HFF-Myc (cell line): ENCODE measurements at regions not wholly inside any gene's neighbourhood (a gene's known extent, or its start where the extent isn't known, plus 50 kb on each side); places are given as distances from the start of the nearest gene placed in this dataset.

Experiments
- DNase-seq: peaks from one replicate; pipeline ENCODE4 v3.0.0-alpha.2; 2011; ENCODE audit warnings: low read depth; ENCODE audit errors: extremely low read depth
- H3K4me3 ChIP-seq: replicated peaks from 2 replicates; pipeline ENCODE4 v1.5.1; 2011; ENCODE audit warnings: low read depth, mild to moderate bottlenecking, control low read depth, low read length
- TF ChIP-seq, protein P1 (sequence below): IDR thresholded peaks from 2 replicates; pipeline ENCODE4 v1.5.1; 2012; ENCODE audit warnings: mild to moderate bottlenecking, low read depth, low read length, control low read depth; ENCODE audit errors: missing control alignments

DNA sequence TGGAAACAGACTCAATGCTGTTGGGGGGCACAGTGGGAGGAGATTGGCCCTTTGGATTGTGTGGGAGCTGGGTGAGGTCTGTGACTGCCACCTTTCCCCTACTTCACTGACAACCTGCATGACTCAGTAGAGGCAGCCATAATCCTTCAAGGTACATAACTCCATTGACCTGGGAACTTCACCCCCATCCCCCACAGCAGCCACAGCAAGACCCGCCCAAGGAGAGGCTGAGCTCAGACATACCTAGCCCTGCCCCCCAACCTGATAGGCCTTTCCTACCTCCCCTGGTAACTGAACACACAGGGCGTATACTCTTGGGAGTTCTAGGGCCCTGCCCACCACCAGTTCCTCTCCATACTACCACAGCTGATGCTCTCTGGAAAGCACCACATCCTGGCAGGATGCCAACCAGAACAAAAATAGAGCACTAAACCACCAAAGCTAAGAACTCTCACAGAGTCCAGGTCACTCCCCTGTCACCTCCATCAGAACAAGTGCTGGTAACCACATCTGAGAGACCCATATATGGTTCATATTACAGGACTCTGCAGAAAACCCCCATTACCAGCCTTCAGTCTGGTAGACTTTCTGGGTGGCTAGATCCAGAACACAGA lies 703.9 kb downstream of the FSCB start:
- DNase-seq = no peak
- no peak overlapping the region for H3K4me3 ChIP-seq
- TF ChIP-seq, protein P1, sequence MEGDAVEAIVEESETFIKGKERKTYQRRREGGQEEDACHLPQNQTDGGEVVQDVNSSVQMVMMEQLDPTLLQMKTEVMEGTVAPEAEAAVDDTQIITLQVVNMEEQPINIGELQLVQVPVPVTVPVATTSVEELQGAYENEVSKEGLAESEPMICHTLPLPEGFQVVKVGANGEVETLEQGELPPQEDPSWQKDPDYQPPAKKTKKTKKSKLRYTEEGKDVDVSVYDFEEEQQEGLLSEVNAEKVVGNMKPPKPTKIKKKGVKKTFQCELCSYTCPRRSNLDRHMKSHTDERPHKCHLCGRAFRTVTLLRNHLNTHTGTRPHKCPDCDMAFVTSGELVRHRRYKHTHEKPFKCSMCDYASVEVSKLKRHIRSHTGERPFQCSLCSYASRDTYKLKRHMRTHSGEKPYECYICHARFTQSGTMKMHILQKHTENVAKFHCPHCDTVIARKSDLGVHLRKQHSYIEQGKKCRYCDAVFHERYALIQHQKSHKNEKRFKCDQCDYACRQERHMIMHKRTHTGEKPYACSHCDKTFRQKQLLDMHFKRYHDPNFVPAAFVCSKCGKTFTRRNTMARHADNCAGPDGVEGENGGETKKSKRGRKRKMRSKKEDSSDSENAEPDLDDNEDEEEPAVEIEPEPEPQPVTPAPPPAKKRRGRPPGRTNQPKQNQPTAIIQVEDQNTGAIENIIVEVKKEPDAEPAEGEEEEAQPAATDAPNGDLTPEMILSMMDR = no peak

DNA sequence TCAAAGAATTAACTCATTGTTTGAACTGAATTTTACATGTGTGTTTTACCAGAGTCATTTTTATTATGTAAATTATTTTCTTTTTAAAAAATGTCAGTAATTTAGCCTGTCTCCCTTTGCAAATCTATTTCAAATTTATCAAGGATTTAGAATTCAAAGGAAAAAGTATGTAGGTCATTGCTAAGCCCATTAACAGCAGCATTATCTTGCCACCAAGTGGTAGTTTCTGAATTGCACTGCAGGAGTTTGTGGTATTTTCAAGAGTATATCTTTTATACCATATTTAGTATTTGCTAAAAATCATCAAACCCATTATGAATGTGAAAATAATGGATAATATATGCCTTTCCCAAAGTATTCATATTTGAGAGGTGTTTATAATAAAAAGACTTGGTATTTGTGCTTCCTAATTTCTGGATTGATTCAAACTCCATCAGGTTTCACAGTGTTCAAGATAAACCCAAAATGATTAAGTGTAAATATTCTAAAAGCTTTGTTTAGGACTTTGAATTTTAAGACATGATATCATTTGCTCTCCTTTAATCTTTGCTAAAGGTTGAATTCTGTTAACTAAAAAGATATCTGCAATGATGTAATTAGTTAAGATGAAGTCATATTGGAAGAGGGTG lies 711.4 kb downstream of the FSCB start:
- DNase-seq = no peak
- H3K4me3 ChIP-seq = no peak overlapping the region
- TF ChIP-seq, protein P1 = no peak

DNA sequence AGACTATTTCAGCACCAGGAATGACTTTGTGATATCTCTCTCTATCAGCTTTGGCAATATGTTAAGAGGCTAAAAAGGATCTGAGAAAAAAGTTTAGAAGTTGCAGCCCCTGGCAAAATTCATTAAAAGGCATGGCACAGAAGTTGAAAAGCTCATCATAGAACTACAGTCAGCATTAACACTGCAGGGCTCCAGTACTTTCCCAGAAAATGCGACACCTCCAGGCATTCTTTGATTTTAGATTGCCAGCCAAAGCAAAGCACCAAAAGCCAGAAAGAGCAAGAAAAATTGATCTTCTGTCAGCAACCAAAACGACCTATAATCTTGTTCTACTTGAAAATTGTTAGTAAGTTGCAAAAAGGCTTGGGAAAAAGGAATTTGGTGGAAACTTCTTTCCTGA lies 713.5 kb downstream of the FSCB start:
- TF ChIP-seq, protein P1 = no peak
- DNase-seq = no peak
- H3K4me3 ChIP-seq = no peak overlapping the region

DNA sequence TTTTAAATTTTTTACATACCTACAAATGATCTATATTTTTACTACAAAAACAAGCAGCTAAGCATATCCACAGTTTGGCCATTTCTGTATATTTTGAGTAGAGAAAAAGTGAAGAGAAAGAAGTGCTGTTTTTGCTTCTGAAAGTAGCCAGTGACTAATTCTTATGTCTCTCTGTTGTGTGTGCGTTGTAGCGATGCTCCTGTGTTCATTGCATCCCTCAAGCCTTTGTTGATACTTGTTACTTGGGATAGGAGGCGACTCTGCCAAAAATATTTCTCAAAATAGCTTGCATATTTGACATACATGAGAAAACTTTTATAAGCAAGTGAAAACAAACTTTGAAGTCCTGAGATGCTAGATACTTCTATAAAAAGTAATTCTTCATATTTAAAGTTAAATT lies 714.1 kb downstream of the FSCB start:
- TF ChIP-seq, protein P1 = no peak
- no peak overlapping the region for H3K4me3 ChIP-seq
- DNase-seq = no peak

DNA sequence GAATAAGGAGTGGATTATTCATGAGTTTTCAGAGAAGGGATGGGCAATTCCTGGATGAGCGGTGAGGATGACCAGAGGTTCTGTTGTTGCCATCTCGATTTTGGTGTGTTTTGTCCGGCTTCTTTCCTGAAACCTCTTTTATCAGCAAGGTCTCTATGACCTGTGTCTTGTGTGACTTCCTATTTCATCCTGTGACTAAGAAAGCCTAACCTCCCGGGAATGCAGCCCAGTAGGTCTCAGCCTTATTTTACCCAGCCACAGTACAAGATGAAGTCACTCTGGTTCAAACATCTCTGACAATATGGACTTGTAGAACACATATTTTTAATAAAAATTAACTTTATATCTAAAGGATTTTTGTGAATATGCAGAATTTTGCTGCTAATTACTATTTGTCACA lies 716.4 kb downstream of the FSCB start:
- TF ChIP-seq, protein P1 = no peak
- H3K4me3 ChIP-seq = no peak overlapping the region
- DNase-seq = no peak

DNA sequence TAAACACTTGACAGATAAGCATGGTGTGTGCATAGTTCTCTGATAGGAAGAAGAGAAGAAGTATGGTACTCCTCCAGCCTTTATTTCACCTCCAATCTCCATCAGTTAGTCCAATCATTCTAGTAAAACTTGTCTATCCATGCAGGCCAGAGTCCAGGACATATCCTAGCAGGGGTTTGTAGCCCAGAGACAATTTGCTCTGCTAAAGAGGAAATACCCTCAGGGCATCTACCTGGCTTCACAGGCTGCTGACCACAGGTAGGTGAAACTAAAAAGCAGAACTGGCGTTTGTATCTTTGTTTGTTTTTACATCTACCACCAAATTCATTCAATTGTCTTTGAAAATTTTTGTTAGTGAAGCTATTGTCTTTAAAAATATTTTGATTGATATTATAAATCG lies 717.6 kb downstream of the FSCB start:
- no peak for DNase-seq
- H3K4me3 ChIP-seq = no peak overlapping the region
- TF ChIP-seq, protein P1 = no peak
